ENCODE measurements at regions not wholly inside any gene's neighbourhood (a gene's known extent, or its start where the extent isn't known, plus 50 kb on each side); places are given as distances from the start of the nearest gene placed in this dataset.

DNA sequence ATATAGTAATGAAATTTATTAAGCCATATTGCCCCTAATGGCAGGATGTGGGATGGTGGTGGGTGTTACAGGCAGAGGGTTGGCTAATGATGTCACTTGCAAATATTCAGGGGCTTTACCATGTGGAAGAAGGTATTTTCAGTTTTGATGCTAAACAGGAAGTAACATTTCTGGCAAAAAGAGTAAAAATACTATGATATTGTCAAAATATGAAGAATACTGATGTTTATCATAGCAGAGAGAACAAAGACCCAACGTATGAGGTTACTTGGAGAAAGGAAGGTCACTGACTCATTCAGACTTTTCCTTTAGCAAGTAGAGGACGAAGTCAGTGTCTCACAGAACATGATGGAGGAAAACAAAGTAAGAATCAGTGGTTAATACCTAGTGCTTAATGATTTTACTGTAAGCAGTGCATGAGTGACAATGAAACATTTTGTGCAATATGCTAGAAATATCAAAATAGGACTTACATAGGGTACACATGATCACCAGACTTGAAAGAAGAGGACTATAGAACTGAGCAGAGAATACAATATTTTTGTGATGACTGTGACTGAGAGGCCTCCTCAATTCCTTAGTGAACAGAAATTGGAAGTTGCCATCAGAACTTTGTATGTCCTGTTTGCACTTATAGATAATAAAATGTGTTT is 89.7 kb upstream of the STEAP4 start:
- TF ChIP-seq, protein P1, sequence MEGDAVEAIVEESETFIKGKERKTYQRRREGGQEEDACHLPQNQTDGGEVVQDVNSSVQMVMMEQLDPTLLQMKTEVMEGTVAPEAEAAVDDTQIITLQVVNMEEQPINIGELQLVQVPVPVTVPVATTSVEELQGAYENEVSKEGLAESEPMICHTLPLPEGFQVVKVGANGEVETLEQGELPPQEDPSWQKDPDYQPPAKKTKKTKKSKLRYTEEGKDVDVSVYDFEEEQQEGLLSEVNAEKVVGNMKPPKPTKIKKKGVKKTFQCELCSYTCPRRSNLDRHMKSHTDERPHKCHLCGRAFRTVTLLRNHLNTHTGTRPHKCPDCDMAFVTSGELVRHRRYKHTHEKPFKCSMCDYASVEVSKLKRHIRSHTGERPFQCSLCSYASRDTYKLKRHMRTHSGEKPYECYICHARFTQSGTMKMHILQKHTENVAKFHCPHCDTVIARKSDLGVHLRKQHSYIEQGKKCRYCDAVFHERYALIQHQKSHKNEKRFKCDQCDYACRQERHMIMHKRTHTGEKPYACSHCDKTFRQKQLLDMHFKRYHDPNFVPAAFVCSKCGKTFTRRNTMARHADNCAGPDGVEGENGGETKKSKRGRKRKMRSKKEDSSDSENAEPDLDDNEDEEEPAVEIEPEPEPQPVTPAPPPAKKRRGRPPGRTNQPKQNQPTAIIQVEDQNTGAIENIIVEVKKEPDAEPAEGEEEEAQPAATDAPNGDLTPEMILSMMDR (IDR thresholded peaks at IDR 0.05; ENCODE audit: low read depth, low read length) = no peak
- TF ChIP-seq POLR2A (IDR thresholded peaks at IDR 0.05; ENCODE audit: extremely low read depth, insufficient read length) (no peak), MYC (IDR thresholded peaks at IDR 0.05; ENCODE audit: low read depth, low read length) (no peak)
- TF ChIP-seq, protein P2, sequence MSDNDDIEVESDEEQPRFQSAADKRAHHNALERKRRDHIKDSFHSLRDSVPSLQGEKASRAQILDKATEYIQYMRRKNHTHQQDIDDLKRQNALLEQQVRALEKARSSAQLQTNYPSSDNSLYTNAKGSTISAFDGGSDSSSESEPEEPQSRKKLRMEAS (IDR thresholded peaks at IDR 0.05; ENCODE audit: low read depth, low read length) = no peak
